ENCODE measurements at regions not wholly inside any gene's neighbourhood (a gene's known extent, or its start where the extent isn't known, plus 50 kb on each side); places are given as distances from the start of the nearest gene placed in this dataset.

DNA sequence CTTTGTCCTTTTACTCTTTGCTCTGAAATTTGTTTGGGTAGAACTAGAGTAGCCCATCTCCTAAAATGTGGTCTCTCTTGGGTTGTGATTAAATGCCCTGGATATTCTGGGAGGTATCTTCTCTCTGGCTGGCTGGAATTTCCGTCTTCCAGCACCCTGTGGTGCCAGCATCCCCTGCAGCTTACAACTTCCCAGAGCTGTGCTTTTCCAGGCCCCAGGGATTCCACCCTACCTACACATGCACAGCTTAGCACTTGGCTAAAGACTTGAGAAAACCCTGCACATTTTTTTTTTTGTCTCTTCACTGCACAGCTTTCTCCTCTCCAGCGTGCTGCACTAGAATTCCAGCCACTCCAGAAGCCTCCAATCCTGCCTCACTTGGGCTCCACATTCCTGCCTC is 334.7 kb downstream of the IRS2 start:
- Histone ChIP-seq H3K9me3 (ENCODE audit: control insufficient read depth, low read depth, low read length) (no peaks in the 10 kb centered on the region), H3K4me1 (ENCODE audit: control insufficient read depth, insufficient read depth, low read length) (no peaks in the 10 kb centered on the region), H3K27me3 (ENCODE audit: control insufficient read depth, insufficient read depth, low read length) (no peaks in the 10 kb centered on the region), H3K4me3 (ENCODE audit: low read length) (no peak overlapping the region), H3K27ac (ENCODE audit: low read length) (no peak overlapping the region), H3K36me3 (ENCODE audit: control insufficient read depth, insufficient read depth, low read length) (no peaks in the 10 kb centered on the region)
- WGBS (ENCODE audit: insufficient coverage, low lambda C conversion rate): no CpG with 5 or more reads among the region's 2 CpGs
- no peak for DNase-seq

DNA sequence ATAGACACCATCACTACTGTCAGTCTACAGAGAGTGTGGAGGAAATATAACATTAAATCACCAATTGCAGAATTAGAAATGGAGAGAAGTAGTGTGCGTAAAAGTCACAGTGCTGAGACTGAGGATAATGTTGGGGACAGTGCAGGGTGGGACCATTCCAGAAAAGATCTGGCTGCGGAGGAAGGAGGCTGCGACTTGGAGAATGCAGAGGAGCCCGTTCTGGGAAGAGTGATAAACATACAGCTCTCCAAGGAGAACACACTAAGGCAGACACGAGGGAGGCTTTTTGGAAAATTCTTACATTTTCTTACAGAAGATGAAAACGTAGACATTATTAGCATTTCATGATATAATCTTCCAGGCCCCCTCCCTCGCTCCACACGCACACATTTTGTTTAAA is 337.8 kb downstream of the IRS2 start:
- no CpG with 5 or more reads among the region's 8 CpGs for WGBS (ENCODE audit: insufficient coverage, low lambda C conversion rate)
- Histone ChIP-seq H3K27ac (ENCODE audit: low read length) (no peak overlapping the region), H3K4me1 (ENCODE audit: control insufficient read depth, insufficient read depth, low read length) (no peaks in the 10 kb centered on the region), H3K4me3 (ENCODE audit: low read length) (no peak overlapping the region), H3K9me3 (ENCODE audit: control insufficient read depth, low read depth, low read length) (no peaks in the 10 kb centered on the region), H3K36me3 (ENCODE audit: control insufficient read depth, insufficient read depth, low read length) (no peaks in the 10 kb centered on the region), H3K27me3 (ENCODE audit: control insufficient read depth, insufficient read depth, low read length) (no peaks in the 10 kb centered on the region)
- DNase-seq: no peak

DNA sequence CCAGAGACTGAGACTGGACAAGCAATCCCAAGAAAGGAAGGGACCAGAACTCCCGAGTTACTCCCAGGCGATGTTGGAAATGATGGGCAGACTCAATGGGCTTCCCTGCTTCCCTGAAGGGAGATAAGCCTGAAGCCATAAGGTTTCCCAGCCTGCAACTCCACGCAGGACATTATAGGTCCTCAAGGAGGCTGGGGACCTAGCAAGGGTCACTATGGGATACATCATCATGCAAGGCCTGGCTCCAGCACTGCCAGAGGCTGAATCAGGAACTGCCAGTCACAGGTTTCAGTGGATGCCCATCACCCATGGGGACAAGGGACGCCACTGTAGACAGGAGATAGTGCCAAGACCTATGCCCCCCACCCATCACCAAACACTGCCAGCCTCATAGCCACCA is 338.7 kb downstream of the IRS2 start:
- Histone ChIP-seq H3K4me3 (ENCODE audit: low read length) (no peak overlapping the region), H3K27me3 (ENCODE audit: control insufficient read depth, insufficient read depth, low read length) (no peaks in the 10 kb centered on the region), H3K27ac (ENCODE audit: low read length) (no peak overlapping the region), H3K4me1 (ENCODE audit: control insufficient read depth, insufficient read depth, low read length) (no peaks in the 10 kb centered on the region), H3K9me3 (ENCODE audit: control insufficient read depth, low read depth, low read length) (no peaks in the 10 kb centered on the region), H3K36me3 (ENCODE audit: control insufficient read depth, insufficient read depth, low read length) (no peaks in the 10 kb centered on the region)
- no CpG with 5 or more reads among the region's 4 CpGs for WGBS (ENCODE audit: insufficient coverage, low lambda C conversion rate)
- DNase-seq: no peak

DNA sequence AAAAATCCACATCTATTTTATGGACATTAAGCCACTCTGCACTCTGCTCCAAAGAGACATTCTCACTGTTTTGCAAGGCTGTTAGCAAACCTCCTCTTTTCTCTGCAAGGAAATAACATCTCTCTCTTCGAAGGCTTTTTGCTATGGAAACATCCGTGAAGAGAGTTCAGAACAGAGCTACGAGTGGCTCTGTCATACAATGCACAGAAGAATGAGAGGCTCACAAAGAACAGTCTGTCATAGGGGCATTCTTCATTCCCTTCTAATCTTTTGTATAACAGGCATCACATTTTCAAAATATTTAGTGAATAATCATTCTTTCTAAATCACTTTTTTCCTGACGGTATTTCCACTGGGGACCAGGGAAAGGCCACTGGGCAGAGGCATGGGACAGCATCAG is 346.1 kb downstream of the IRS2 start:
- no peaks in the 10 kb centered on the region for H3K36me3 ChIP-seq (ENCODE audit: control insufficient read depth, insufficient read depth, low read length)
- WGBS (ENCODE audit: insufficient coverage, low lambda C conversion rate): 90% methylated on average over 2 of the region's 4 CpGs
- no peak for DNase-seq
- H3K27ac ChIP-seq (ENCODE audit: low read length): no peak overlapping the region
- H3K4me1 ChIP-seq (ENCODE audit: control insufficient read depth, insufficient read depth, low read length): peaks cover 3% of the 10 kb centered on the region
- H3K4me3 ChIP-seq (ENCODE audit: low read length): no peak overlapping the region
- H3K9me3 ChIP-seq (ENCODE audit: control insufficient read depth, low read depth, low read length): no peaks in the 10 kb centered on the region
- H3K27me3 ChIP-seq (ENCODE audit: control insufficient read depth, insufficient read depth, low read length): no peaks in the 10 kb centered on the region

DNA sequence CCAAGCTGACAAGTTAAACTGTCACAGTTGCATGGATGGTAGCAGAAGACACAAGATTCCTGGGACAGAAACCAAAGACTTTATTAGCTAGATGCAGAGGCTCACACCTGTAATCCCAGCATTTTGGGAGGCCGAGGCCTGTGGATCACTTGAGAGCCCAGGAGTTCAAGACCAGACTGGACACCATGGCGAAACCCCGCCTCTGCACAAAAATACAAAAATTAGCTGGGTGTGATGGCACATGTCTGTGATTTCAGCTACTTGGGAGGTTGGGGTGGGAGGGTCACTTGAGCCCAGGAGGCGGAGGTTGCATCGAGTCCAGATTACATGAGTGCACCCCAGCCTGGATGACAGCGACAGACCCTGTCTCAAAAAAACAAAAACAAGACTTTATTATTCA is 346.6 kb downstream of the IRS2 start:
- DNase-seq: no peak
- Histone ChIP-seq H3K4me3 (ENCODE audit: low read length) (no peak overlapping the region), H3K4me1 (ENCODE audit: control insufficient read depth, insufficient read depth, low read length) (peaks cover 3% of the 10 kb centered on the region), H3K27me3 (ENCODE audit: control insufficient read depth, insufficient read depth, low read length) (no peaks in the 10 kb centered on the region), H3K27ac (ENCODE audit: low read length) (no peak overlapping the region), H3K9me3 (ENCODE audit: control insufficient read depth, low read depth, low read length) (no peaks in the 10 kb centered on the region), H3K36me3 (ENCODE audit: control insufficient read depth, insufficient read depth, low read length) (no peaks in the 10 kb centered on the region)
- no CpG with 5 or more reads among the region's 6 CpGs for WGBS (ENCODE audit: insufficient coverage, low lambda C conversion rate)

DNA sequence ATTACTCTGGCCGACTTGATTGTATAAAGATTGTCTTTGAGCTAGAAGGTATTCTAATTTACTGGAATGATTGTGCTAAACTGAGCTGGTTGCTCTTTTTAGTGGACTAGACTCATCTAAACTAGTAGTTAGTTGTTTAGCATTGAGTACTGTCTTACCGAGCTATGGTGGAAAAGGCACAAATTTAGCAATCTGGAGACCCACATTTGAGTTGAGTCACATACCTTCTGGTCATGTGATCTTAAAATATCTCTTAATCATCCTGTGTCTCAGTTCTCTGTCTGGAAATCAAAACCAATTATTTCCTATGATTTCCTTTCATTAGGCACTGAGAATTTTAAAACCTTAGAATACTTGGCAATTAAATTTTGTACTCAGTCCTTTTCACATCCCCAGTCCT is 349.5 kb downstream of the IRS2 start:
- no peak overlapping the region for H3K27ac ChIP-seq (ENCODE audit: low read length)
- no peaks in the 10 kb centered on the region for H3K36me3 ChIP-seq (ENCODE audit: control insufficient read depth, insufficient read depth, low read length)
- no CpG with 5 or more reads among the region's 2 CpGs for WGBS (ENCODE audit: insufficient coverage, low lambda C conversion rate)
- no peak overlapping the region for H3K4me3 ChIP-seq (ENCODE audit: low read length)
- no peak for DNase-seq
- H3K9me3 ChIP-seq (ENCODE audit: control insufficient read depth, low read depth, low read length): peaks cover 3% of the 10 kb centered on the region
- H3K27me3 ChIP-seq (ENCODE audit: control insufficient read depth, insufficient read depth, low read length): no peaks in the 10 kb centered on the region
- H3K4me1 ChIP-seq (ENCODE audit: control insufficient read depth, insufficient read depth, low read length): peaks cover 3% of the 10 kb centered on the region

DNA sequence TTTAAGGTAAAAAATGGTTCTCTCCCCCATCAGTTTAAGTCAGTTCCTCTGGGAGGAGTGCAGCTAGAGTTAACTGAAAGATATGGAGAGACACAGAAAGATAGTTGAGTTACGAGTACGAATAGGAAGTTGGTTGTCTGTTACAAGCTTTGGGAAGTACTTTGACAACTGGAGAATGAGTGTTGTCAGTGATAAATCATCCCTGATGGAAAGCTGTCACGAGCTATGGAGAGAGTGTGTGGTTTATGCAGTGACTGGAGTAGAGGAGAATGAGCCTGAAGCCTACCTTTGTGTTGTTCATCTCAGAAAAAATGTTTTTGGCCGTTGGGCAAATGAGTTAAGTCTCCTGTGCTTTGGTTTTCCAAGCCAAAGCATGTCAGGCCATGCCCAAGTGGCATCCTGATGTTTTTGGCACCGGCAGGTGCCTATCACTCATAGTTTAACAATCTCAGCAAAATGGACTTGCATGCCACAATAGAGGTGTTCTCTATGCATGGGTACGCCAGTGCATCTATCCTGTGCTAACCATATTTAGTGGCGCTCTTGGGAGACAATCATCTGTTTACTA is 350.2 kb downstream of the IRS2 start:
- DNase-seq: no peak

DNA sequence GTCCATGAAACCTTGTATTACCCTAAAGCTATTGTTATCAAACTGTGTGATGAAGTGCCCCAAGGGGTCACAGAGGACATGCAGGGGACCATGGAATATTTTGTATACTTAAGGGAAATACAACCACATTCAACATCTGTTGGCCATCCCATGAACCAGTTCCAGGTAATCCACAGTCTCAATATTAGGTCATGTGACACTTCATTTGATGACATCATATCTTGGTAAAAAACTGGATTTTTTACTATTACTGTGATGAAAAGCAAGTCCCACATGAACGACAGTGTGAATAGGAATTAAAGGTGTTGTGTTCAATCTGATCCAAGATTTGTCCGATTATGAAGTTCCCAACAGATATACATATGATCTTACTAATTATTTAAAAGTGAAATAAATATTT is 355.2 kb downstream of the IRS2 start:
- Histone ChIP-seq H3K27ac (ENCODE audit: low read length) (no peak overlapping the region), H3K27me3 (ENCODE audit: control insufficient read depth, insufficient read depth, low read length) (no peaks in the 10 kb centered on the region)
- 50% methylated on average over 2 of the region's 2 CpGs for WGBS (ENCODE audit: insufficient coverage, low lambda C conversion rate)

More for the DNA sequence above, 350.2 kb downstream of the IRS2 start:
- Histone ChIP-seq H3K4me3 (ENCODE audit: low read length) (no peak overlapping the region), H3K27me3 (ENCODE audit: control insufficient read depth, insufficient read depth, low read length) (no peaks in the 10 kb centered on the region), H3K36me3 (ENCODE audit: control insufficient read depth, insufficient read depth, low read length) (no peaks in the 10 kb centered on the region), H3K4me1 (ENCODE audit: control insufficient read depth, insufficient read depth, low read length) (peaks cover 3% of the 10 kb centered on the region), H3K9me3 (ENCODE audit: control insufficient read depth, low read depth, low read length) (peaks cover 3% of the 10 kb centered on the region), H3K27ac (ENCODE audit: low read length) (no peak overlapping the region)
- 100% methylated on average over 1 of the region's 7 CpGs for WGBS (ENCODE audit: insufficient coverage, low lambda C conversion rate)

DNA sequence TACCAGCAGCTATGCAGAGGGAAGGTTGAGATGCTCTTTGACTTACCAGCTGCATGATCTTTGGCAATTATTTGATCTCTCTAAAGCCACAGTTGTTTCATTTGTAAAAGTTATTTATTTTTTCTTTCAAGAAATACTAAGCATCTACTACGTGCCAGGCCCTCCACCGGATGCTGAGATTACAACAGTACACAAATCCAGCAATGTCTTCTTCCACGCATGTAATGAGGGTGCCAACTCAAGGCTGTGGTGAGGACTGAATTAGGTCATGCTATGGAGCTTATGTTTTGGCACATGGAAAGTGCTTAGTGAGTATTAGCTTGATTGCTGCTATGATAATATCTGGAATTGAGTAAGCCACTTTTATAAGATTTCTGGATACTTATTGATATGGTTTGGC is 358.2 kb downstream of the IRS2 start:
- no peaks in the 10 kb centered on the region for H3K4me1 ChIP-seq (ENCODE audit: control insufficient read depth, insufficient read depth, low read length)
- DNase-seq: no peak
- no peak overlapping the region for H3K27ac ChIP-seq (ENCODE audit: low read length)
- no CpG with 5 or more reads among the region's 3 CpGs for WGBS (ENCODE audit: insufficient coverage, low lambda C conversion rate)
- no peaks in the 10 kb centered on the region for H3K36me3 ChIP-seq (ENCODE audit: control insufficient read depth, insufficient read depth, low read length)
- peaks cover 6% of the 10 kb centered on the region for H3K9me3 ChIP-seq (ENCODE audit: control insufficient read depth, low read depth, low read length)
- no peaks in the 10 kb centered on the region for H3K27me3 ChIP-seq (ENCODE audit: control insufficient read depth, insufficient read depth, low read length)
- H3K4me3 ChIP-seq (ENCODE audit: low read length): no peak overlapping the region

More for the DNA sequence above, 355.2 kb downstream of the IRS2 start:
- DNase-seq: no peak
- Histone ChIP-seq H3K4me3 (ENCODE audit: low read length) (no peak overlapping the region), H3K9me3 (ENCODE audit: control insufficient read depth, low read depth, low read length) (peaks cover 6% of the 10 kb centered on the region), H3K36me3 (ENCODE audit: control insufficient read depth, insufficient read depth, low read length) (no peaks in the 10 kb centered on the region), H3K4me1 (ENCODE audit: control insufficient read depth, insufficient read depth, low read length) (no peaks in the 10 kb centered on the region)

DNA sequence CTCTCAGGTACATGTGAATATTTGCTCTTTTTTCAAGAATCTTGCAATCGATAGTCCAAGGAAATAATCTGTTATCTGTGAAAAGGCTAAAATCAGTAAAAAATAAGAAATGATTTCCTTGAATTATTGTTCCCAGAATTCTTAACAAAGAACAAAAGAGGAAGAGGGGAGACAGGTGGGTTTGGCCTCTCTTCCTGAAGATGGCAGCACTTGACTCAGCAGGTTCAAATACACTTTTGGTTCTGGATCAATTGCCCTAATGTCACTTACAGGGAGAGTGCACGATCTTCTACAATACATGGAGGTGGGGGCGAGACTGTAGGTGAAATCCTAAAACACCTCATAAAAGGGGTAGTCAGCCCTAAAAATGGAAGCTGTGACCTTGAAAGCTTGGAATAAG is 358.7 kb downstream of the IRS2 start:
- Histone ChIP-seq H3K36me3 (ENCODE audit: control insufficient read depth, insufficient read depth, low read length) (no peaks in the 10 kb centered on the region), H3K27me3 (ENCODE audit: control insufficient read depth, insufficient read depth, low read length) (no peaks in the 10 kb centered on the region), H3K27ac (ENCODE audit: low read length) (no peak overlapping the region), H3K9me3 (ENCODE audit: control insufficient read depth, low read depth, low read length) (peaks cover 4% of the 10 kb centered on the region), H3K4me3 (ENCODE audit: low read length) (no peak overlapping the region), H3K4me1 (ENCODE audit: control insufficient read depth, insufficient read depth, low read length) (no peaks in the 10 kb centered on the region)
- DNase-seq: no peak
- no CpG with 5 or more reads among the region's 3 CpGs for WGBS (ENCODE audit: insufficient coverage, low lambda C conversion rate)

DNA sequence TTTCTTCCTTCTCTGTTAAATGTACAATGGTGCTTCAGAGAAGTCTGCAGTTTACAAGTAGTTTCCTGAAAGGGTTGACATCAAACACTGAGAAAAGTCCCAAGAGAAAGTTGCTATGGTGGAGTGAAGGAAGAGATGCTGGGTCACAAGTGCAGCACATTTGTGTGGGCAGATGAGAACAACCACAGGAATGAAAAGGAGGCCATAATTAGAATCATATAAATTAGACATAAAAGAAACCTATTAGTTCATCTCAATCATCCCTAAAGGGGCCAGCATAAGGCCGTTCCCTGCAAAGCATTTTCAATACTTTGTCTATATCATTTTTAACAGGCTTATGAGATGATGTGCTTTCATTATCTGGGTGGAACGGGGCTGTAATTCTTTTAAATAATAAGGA is 359.2 kb downstream of the IRS2 start:
- Histone ChIP-seq H3K27me3 (ENCODE audit: control insufficient read depth, insufficient read depth, low read length) (no peaks in the 10 kb centered on the region), H3K9me3 (ENCODE audit: control insufficient read depth, low read depth, low read length) (peaks cover 3% of the 10 kb centered on the region), H3K4me3 (ENCODE audit: low read length) (no peak overlapping the region), H3K27ac (ENCODE audit: low read length) (no peak overlapping the region), H3K4me1 (ENCODE audit: control insufficient read depth, insufficient read depth, low read length) (no peaks in the 10 kb centered on the region), H3K36me3 (ENCODE audit: control insufficient read depth, insufficient read depth, low read length) (no peaks in the 10 kb centered on the region)
- 100% methylated on average over 1 of the region's 2 CpGs for WGBS (ENCODE audit: insufficient coverage, low lambda C conversion rate)
- no peak for DNase-seq
